ENCODE measurements at regions not wholly inside any gene's neighbourhood (a gene's known extent, or its start where the extent isn't known, plus 50 kb on each side); places are given as distances from the start of the nearest gene placed in this dataset.

GRCh38 chr5:71864730-71865601, 145.9 kb downstream of the CARTPT start:
- DNase-seq (ENCODE audit: low spot score), result peak; percentile 39

GRCh38 chr5:71865665-71866320, 146.7 kb downstream of the CARTPT start:
- no peak for FAIRE-seq
- no peak for DNase-seq (ENCODE audit: low spot score)

More at GRCh38 chr5:71864730-71865601, 145.9 kb downstream of the CARTPT start:
- no peak for FAIRE-seq

- DNase-seq (ENCODE audit: low spot score) (no peak), FAIRE-seq (no peak)
Measured at GRCh38 chr5:71872311-71872864, 153.3 kb downstream of the CARTPT start.

- no peak for FAIRE-seq
- DNase-seq (ENCODE audit: low spot score), result no peak
Measured at GRCh38 chr5:71873191-71873591, 154.1 kb downstream of the CARTPT start.

- no peak for FAIRE-seq
- no peak for DNase-seq (ENCODE audit: low spot score)
Measured at GRCh38 chr5:71874521-71874920, 155.4 kb downstream of the CARTPT start.

GRCh38 chr5:71877511-71877910, 158.4 kb downstream of the CARTPT start:
- DNase-seq (ENCODE audit: low spot score) (no peak), FAIRE-seq (no peak)

- FAIRE-seq (no peak), DNase-seq (ENCODE audit: low spot score) (no peak)
Measured at GRCh38 chr5:71880536-71880935, 161.5 kb downstream of the CARTPT start.

- FAIRE-seq (no peak), DNase-seq (ENCODE audit: low spot score) (no peak)
Measured at GRCh38 chr5:71882826-71883741, 164.0 kb downstream of the CARTPT start.

- no peak for DNase-seq (ENCODE audit: low spot score)
- no peak for FAIRE-seq
Measured at GRCh38 chr5:71883742-71884103, 164.6 kb downstream of the CARTPT start.

GRCh38 chr5:71884926-71885325, 165.9 kb downstream of the CARTPT start:
- FAIRE-seq (no peak), DNase-seq (ENCODE audit: low spot score) (no peak)

- DNase-seq (ENCODE audit: low spot score) (no peak), FAIRE-seq (no peak)
Measured at GRCh38 chr5:71886406-71886805, 167.3 kb downstream of the CARTPT start.

GRCh38 chr5:71887680-71888079, 168.6 kb downstream of the CARTPT start:
- DNase-seq (ENCODE audit: low spot score), result peak; percentile 66
- no peak for FAIRE-seq

- no peak for FAIRE-seq
Measured at GRCh38 chr5:71891406-71891805, 172.3 kb downstream of the CARTPT start.

GRCh38 chr5:71891856-71892255, 172.8 kb downstream of the CARTPT start:
- DNase-seq (ENCODE audit: low spot score) (peak; percentile 34), FAIRE-seq (no peak)

More at GRCh38 chr5:71891406-71891805, 172.3 kb downstream of the CARTPT start:
- no peak for DNase-seq (ENCODE audit: low spot score)

GRCh38 chr5:71892641-71893365, 173.7 kb downstream of the CARTPT start:
- no peak for DNase-seq (ENCODE audit: low spot score)
- no peak for FAIRE-seq

GRCh38 chr5:71893451-71893850, 174.4 kb downstream of the CARTPT start:
- DNase-seq (ENCODE audit: low spot score), result no peak
- no peak for FAIRE-seq

- FAIRE-seq, result no peak
Measured at GRCh38 chr5:71894091-71894490, 175.0 kb downstream of the CARTPT start.

GRCh38 chr5:71895546-71895945, 176.5 kb downstream of the CARTPT start:
- DNase-seq (ENCODE audit: low spot score) (no peak), FAIRE-seq (no peak)

More at GRCh38 chr5:71894091-71894490, 175.0 kb downstream of the CARTPT start:
- DNase-seq (ENCODE audit: low spot score), result no peak

GRCh38 chr5:71899865-71900342, 180.8 kb downstream of the CARTPT start:
- DNase-seq (ENCODE audit: low spot score), result no peak

GRCh38 chr5:71903808-71904207, 184.7 kb downstream of the CARTPT start:
- no peak for DNase-seq (ENCODE audit: low spot score)
- no peak for FAIRE-seq

More at GRCh38 chr5:71899865-71900342, 180.8 kb downstream of the CARTPT start:
- FAIRE-seq, result no peak

All from urothelium cell line (cell line).